H1 (cell line): ENCODE measurements at regions not wholly inside any gene's neighbourhood (a gene's known extent, or its start where the extent isn't known, plus 50 kb on each side); places are given as distances from the start of the nearest gene placed in this dataset.

ENCODE experiments used
- CTCF ChIA-PET: fragments of 300-600 bp; sonication (Branson Sonifier 250); formaldehyde crosslinking; loops from one replicate; lab custom pipeline; 2021; ENCODE audit not compliant: partially characterized antibody; lab: Charles Lee
- POLR2A ChIA-PET: fragments of 300-600 bp; sonication (Branson Sonifier 250); formaldehyde crosslinking; loops from one replicate; lab custom pipeline; 2021; ENCODE audit warnings: inconsistent platforms; ENCODE audit not compliant: partially characterized antibody; lab: Charles Lee
- DNase-seq, 2 experiments: peaks; one replicate each; pipeline versions ENCODE4 v3.0.0 to v3.0.0-alpha.2; 2010 to 2022; ENCODE audit warnings: low spot score in 2 of 2, low read depth in 1 of 2, mixed read lengths in 1 of 2
- FAIRE-seq: peaks from 2 replicates; lab custom pipeline; 2011; peaks lifted over from hg19 to GRCh38; lab: Jason Lieb, UNC
- H2AFZ ChIP-seq: 2 replicates; pipeline ENCODE4 v1.8.1; 2012; ENCODE audit warnings: low read length, inconsistent platforms
- H2AK5ac ChIP-seq: 2 replicates; pipeline ENCODE4 v1.6.1; 2013; ENCODE audit warnings: low read depth, low read length
- H2BK120ac ChIP-seq: replicated peaks from 2 replicates; pipeline ENCODE3; 2013; ENCODE audit warnings: low read depth, low read length, inconsistent platforms
- H2BK12ac ChIP-seq: 2 replicates; pipeline ENCODE4 v1.6.1; 2013; ENCODE audit warnings: low read depth, low read length
- H2BK15ac ChIP-seq: 2 replicates; pipeline ENCODE4 v1.6.1; 2013; ENCODE audit warnings: low read length
- H2BK20ac ChIP-seq: 2 replicates; pipeline ENCODE4 v1.6.1; 2013; ENCODE audit warnings: low read length
- H2BK5ac ChIP-seq: 2 replicates; pipeline ENCODE4 v1.6.1; 2013; ENCODE audit warnings: low read depth, low read length
- H3K14ac ChIP-seq: 2 replicates; pipeline ENCODE4 v1.6.1; 2013; ENCODE audit warnings: inconsistent platforms; ENCODE audit not compliant: insufficient read length
- H3K18ac ChIP-seq: 2 replicates; pipeline ENCODE4 v1.6.1; 2013; ENCODE audit warnings: low read length; ENCODE audit errors: extremely low read depth
- H3K23ac ChIP-seq: 2 replicates; pipeline ENCODE4 v1.6.1; 2013; ENCODE audit warnings: inconsistent platforms; ENCODE audit not compliant: insufficient read length
- H3K23me2 ChIP-seq: 2 replicates; pipeline ENCODE4 v1.6.1; 2013; ENCODE audit warnings: low read depth, low read length
- H3K27ac ChIP-seq: 2 replicates; pipeline ENCODE4 v1.6.1; 2011; ENCODE audit warnings: low read depth, low read length, inconsistent platforms
- H3K27me3 ChIP-seq, 4 experiments: replicated peaks in 1 of 4; 1 replicate in 1 of 4; 2 replicates in 3 of 4; pipeline versions ENCODE4 v1.6.1 to v1.8.1; 2011 to 2013; ENCODE audit warnings: low read length in 3 of 4, mild to moderate bottlenecking in 3 of 4, inconsistent platforms in 2 of 4, mixed read lengths in 2 of 4, moderate library complexity in 1 of 4; ENCODE audit not compliant: control insufficient read depth in 3 of 4, insufficient read depth in 3 of 4; ENCODE audit errors: extremely low read depth in 1 of 4
- H3K36me3 ChIP-seq, 4 experiments: 2 replicates each; pipeline versions ENCODE4 v1.6.1 to v1.8.1; 2011 to 2013; ENCODE audit warnings: mild to moderate bottlenecking in 4 of 4, low read length in 3 of 4, moderate library complexity in 2 of 4, control low read depth in 1 of 4, inconsistent platforms in 1 of 4; ENCODE audit not compliant: insufficient read depth in 4 of 4, control insufficient read depth in 2 of 4
- H3K4ac ChIP-seq: replicated peaks from 2 replicates; pipeline ENCODE3; 2013; ENCODE audit warnings: low read length, low read depth, mixed read lengths, inconsistent platforms; ENCODE audit not compliant: insufficient read length
- H3K4me1 ChIP-seq, 4 experiments: replicated peaks in 1 of 4; 1 replicate in 1 of 4; 2 replicates in 3 of 4; pipeline versions ENCODE4 v1.6.1 to v1.8.1; 2011 to 2013; ENCODE audit warnings: low read length in 3 of 4, inconsistent platforms in 2 of 4, mixed read lengths in 1 of 4; ENCODE audit not compliant: insufficient read depth in 4 of 4, control insufficient read depth in 3 of 4
- H3K4me2 ChIP-seq, 2 experiments: 2 replicates each; pipeline versions ENCODE4 v1.6.1 to v1.8.1; 2011 to 2013; ENCODE audit warnings: low read depth in 2 of 2, low read length in 2 of 2, control low read depth in 1 of 2, inconsistent platforms in 1 of 2, mild to moderate bottlenecking in 1 of 2; ENCODE audit not compliant: insufficient read depth in 1 of 2
- H3K4me3 ChIP-seq, 4 experiments: fragments of 200-600, 300-600 bp in 1 of 4; sonication (generic), shearing (Covaris generic), sonication (Bioruptor Twin) in 1 of 4; 2 replicates each; pipeline versions ENCODE4 v1.5.1 to v1.8.1; 2011 to 2016; ENCODE audit warnings: low read length in 4 of 4, low read depth in 3 of 4, control low read depth in 2 of 4, inconsistent platforms in 2 of 4, mild to moderate bottlenecking in 2 of 4, mixed read lengths in 1 of 4, moderate library complexity in 1 of 4; ENCODE audit not compliant: insufficient read depth in 2 of 4; ENCODE audit errors: extremely low read depth in 1 of 4
- H3K56ac ChIP-seq: replicated peaks from 2 replicates; pipeline ENCODE3; 2013; ENCODE audit warnings: low read depth, mild to moderate bottlenecking, mixed read lengths, low read length, inconsistent platforms; ENCODE audit not compliant: insufficient read length
- H3K79me1 ChIP-seq: 2 replicates; pipeline ENCODE4 v1.6.1; 2013; ENCODE audit warnings: low read depth, low read length, control low read depth
- H3K79me2 ChIP-seq, 2 experiments: 2 replicates each; pipeline versions ENCODE4 v1.6.1 to v1.8.1; 2012 to 2013; ENCODE audit warnings: low read length in 2 of 2, mild to moderate bottlenecking in 2 of 2, inconsistent platforms in 1 of 2; ENCODE audit not compliant: insufficient read depth in 2 of 2, control insufficient read depth in 1 of 2
- H3K9ac ChIP-seq, 4 experiments: replicated peaks in 1 of 4; 1 replicate in 1 of 4; 2 replicates in 3 of 4; pipeline versions ENCODE4 v1.6.1 to v1.8.1; 2011 to 2013; ENCODE audit warnings: low read depth in 3 of 4, low read length in 3 of 4, control low read depth in 2 of 4, mild to moderate bottlenecking in 2 of 4, moderate library complexity in 2 of 4, inconsistent platforms in 1 of 4; ENCODE audit errors: extremely low read depth in 1 of 4
- H3K9me3 ChIP-seq, 2 experiments: 2 replicates each; pipeline versions ENCODE4 v1.6.1 to v1.8.1; 2012 to 2013; ENCODE audit warnings: mild to moderate bottlenecking in 2 of 2, moderate library complexity in 2 of 2, control low read depth in 1 of 2, inconsistent platforms in 1 of 2, low read depth in 1 of 2, low read length in 1 of 2, mixed read lengths in 1 of 2; ENCODE audit not compliant: insufficient read depth in 2 of 2
- H4K20me1 ChIP-seq, 2 experiments: replicated peaks in 1 of 2; 2 replicates each; pipeline versions ENCODE3 to v1.8.1; 2011 to 2013; ENCODE audit warnings: inconsistent platforms in 2 of 2, low read length in 2 of 2, mild to moderate bottlenecking in 1 of 2; ENCODE audit not compliant: insufficient read depth in 2 of 2, control insufficient read depth in 1 of 2
- H4K5ac ChIP-seq: 2 replicates; pipeline ENCODE4 v1.6.1; 2013; ENCODE audit warnings: low read length, low read depth, mixed read lengths, inconsistent platforms; ENCODE audit not compliant: insufficient read length
- H4K8ac ChIP-seq: 2 replicates; pipeline ENCODE4 v1.8.0; 2013; ENCODE audit warnings: mild to moderate bottlenecking, moderate library complexity, low read length, inconsistent platforms; ENCODE audit not compliant: insufficient read depth; ENCODE audit errors: extremely low read depth
- H4K91ac ChIP-seq: replicated peaks from 2 replicates; pipeline ENCODE3; 2013; ENCODE audit warnings: low read length, mixed read lengths, inconsistent platforms; ENCODE audit not compliant: insufficient read length
- RAD21 ChIP-seq, 2 experiments: IDR thresholded peaks in 1 of 2; conservative IDR thresholded peaks in 1 of 2; 2 replicates each; pipeline ENCODE4 v1.6.1; 2011; ENCODE audit warnings: low read depth in 2 of 2, low read length in 2 of 2, improper control_type of control experiment in 1 of 2, inconsistent platforms in 1 of 2, mild to moderate bottlenecking in 1 of 2, moderate library complexity in 1 of 2
- WGBS, 2 experiments: shearing (Covaris generic) in 1 of 2; methylation state at CpG; one replicate each; pipeline versions ENCODE4 v1.1.6 to v1.1.7; 2013 to 2015; ENCODE audit warnings: low lambda C conversion rate in 2 of 2, mixed read lengths in 2 of 2, inconsistent platforms in 1 of 2, low coverage in 1 of 2, missing lambda C conversion rate in 1 of 2; ENCODE audit not compliant: insufficient replicate concordance in 2 of 2, insufficient coverage in 1 of 2, insufficient read length in 1 of 2; ENCODE audit errors: extremely low coverage in 1 of 2, missing lambda C conversion rate in 1 of 2; 5-methylcytosine and 5-hydroxymethylcytosine counted together

GRCh38 chr6:76397966-76398365 lies 325.5 kb upstream of the IMPG1 start:
- Histone ChIP-seq H2BK5ac (no peak overlapping the region), H3K23ac (no peak overlapping the region), H3K4me1 (no peaks in the 10 kb centered on the region), H2AFZ (no peak overlapping the region), H3K56ac (no peak overlapping the region), H2AK5ac (no peak overlapping the region), H2BK20ac (no peak overlapping the region), H3K36me3 (no peaks in the 10 kb centered on the region), H3K27me3 (no peaks in the 10 kb centered on the region), H4K20me1 (no peaks in the 10 kb centered on the region), H3K4me2 (no peak overlapping the region), H4K5ac (no peak overlapping the region), H2BK15ac (no peak overlapping the region), H3K9me3 (no peaks in the 10 kb centered on the region), H4K91ac (no peak overlapping the region), H3K9ac (no peak overlapping the region), H2BK12ac (no peak overlapping the region), H4K8ac (no peak overlapping the region), H3K14ac (no peak overlapping the region), H3K23me2 (no peaks in the 10 kb centered on the region; the same call in 1 of the 2 replicates), H3K4ac (no peak overlapping the region), H3K4me3 (no peak overlapping the region), H3K79me1 (no peaks in the 10 kb centered on the region), H3K27ac (no peak overlapping the region), H2BK120ac (no peak overlapping the region), H3K79me2 (no peaks in the 10 kb centered on the region), H3K18ac (no peak overlapping the region)
- no peak for FAIRE-seq
- POLR2A ChIA-PET = no interaction called here
- WGBS, 2 experiments = 88% methylated on average over 1 of the region's 1 CpG; no CpG with 5 or more reads in 1 of the 2 experiments
- CTCF ChIA-PET = no interaction called here
- DNase-seq = no peak
- no peak for TF ChIP-seq RAD21 (IDR thresholded peaks at IDR 0.05 in 1 of 2, conservative IDR thresholded peaks at IDR 0.05 in 1 of 2; ENCODE audit: low read depth in 2 of 2, low read length in 2 of 2)
